OCI-LY1 (cell line): ENCODE measurements at regions not wholly inside any gene's neighbourhood (a gene's known extent, or its start where the extent isn't known, plus 50 kb on each side); places are given as distances from the start of the nearest gene placed in this dataset.

Experiments
- CTCF ChIP-seq: fragments of 200-600 bp; sonication (generic), shearing (Covaris generic); IDR thresholded peaks from 2 replicates; pipeline ENCODE4 v1.5.1; 2017; ENCODE audit warnings: mild to moderate bottlenecking, antibody characterized with exemption, low read length, moderate library complexity, mixed read lengths
- EZH2 ChIP-seq: fragments of 200-600 bp; sonication (generic), shearing (Covaris generic); IDR thresholded peaks from 2 replicates; pipeline ENCODE4 v1.8.0; 2017; ENCODE audit warnings: borderline replicate concordance, mixed run types, mild to moderate bottlenecking, antibody characterized with exemption, low read length, moderate library complexity, mixed read lengths

GRCh38 chr1:39145331-39145965 is 59.0 kb upstream of the MACF1 start:
- TF ChIP-seq CTCF (no peak), EZH2 (no peak)
